HG02885 (cell line): ENCODE measurements at regions not wholly inside any gene's neighbourhood (a gene's known extent, or its start where the extent isn't known, plus 50 kb on each side); places are given as distances from the start of the nearest gene placed in this dataset.
"Not testable (repeated sequence)": the region's sequence is repeated elsewhere in the genome, so short reads cannot be mapped to it uniquely, and the experiment has no call there.

Experiments
- ATAC-seq: cut with Tn5 transposase; IDR thresholded peaks from one replicate; pipeline ENCODE4 v1.9.1; 2021; ENCODE audit warnings: mild to moderate bottlenecking; ENCODE audit not compliant: unreplicated experiment, poor library complexity

DNA sequence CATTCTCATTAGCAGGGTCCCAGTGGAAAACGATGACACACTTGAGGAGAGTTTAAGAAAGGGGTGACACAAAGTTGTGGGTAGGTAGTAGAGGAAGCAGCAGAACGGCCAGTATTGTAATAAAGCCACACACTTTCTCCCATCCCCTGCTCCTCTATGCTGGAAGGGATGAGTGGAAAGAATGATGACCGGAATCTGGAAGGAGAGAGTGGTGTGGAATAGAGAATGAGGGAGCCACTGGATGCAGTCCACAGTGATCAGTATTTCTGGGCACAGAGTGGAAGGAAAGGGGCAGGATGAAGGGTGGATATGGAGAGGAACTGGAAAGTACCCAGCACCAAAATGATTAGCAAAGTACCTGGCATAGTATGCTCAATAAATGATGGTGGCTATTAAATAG, 133.8 kb upstream of the DAB2 start:
- ATAC-seq = no peak

GRCh38 chr5:39555788-39556187, 131.0 kb upstream of the DAB2 start:
- no peak for ATAC-seq

DNA sequence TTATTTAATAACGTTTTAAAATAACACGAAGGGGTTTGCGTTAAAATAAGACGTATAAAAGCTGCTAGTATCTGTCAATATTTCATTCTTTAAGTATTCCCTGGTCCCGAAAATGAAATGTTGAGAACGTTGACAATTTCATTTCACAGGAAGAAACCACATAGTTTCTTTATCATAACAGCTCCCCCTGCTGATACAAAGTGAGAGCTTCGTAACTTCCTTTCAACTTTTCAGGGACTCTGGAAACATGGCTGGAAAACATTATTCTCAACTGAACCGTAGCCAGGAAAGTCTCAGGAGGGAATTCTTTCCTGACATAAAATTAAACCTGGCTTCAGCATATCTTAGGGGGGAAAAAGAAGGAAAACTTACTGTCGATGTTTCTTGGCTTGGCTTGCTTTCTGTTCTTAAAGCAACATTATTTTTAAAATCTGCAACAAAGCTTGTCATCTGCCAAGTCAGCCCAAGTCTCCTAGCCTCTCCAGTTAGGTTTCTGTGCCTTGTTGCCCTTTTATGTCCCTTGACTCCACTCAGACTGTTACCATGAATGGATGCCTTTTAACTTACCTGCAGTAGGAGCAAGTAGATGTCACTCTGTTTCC, 122.9 kb upstream of the DAB2 start:
- no peak for ATAC-seq

- no peak for ATAC-seq
These were observed 120.2 kb upstream of the DAB2 start for GRCh38 chr5:39544941-39545340.

GRCh38 chr5:39543335-39543734, 118.6 kb upstream of the DAB2 start:
- no peak for ATAC-seq

- no peak for ATAC-seq
These were observed 117.9 kb upstream of the DAB2 start for GRCh38 chr5:39542511-39543285.

GRCh38 chr5:39541920-39542319, 117.1 kb upstream of the DAB2 start:
- ATAC-seq = no peak

DNA sequence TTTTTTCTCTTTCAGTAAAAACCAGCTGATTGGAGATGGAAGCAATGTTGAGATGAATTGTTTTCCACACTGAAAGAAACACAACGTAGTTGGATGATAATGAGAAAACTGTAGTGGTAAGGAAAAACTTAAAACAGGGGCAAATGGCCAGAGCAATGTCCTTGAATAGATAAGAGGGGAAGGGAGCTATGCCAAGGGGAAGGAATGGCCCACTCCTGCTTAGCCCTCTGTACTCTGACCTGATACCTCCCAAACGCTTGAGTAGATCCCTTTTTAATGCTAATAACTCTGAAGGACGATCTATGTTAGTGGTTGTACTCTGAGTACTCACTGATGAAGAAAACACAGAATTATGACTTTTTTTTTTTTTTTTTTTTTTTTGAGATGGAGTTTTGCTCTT, 114.7 kb upstream of the DAB2 start:
- ATAC-seq = no peak

DNA sequence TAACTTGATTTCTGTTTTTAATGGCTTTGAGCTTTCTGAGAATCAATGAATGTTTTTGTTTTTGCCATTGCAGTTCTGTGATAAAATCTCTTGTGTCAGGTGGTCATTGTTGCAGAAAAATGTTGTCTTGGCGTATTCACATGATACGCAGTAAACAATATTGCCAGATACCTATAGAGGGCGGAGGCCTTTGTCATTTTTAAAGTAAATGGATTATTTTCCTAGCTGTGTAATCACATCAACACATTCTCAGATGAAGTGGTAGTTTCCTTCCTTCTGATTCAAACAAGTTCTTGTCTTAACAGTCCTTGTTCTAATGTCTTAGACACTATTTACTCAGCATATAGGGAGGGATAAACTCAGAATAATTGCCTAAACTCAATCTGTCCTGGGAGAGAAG, 109.9 kb upstream of the DAB2 start:
- no peak for ATAC-seq

DNA sequence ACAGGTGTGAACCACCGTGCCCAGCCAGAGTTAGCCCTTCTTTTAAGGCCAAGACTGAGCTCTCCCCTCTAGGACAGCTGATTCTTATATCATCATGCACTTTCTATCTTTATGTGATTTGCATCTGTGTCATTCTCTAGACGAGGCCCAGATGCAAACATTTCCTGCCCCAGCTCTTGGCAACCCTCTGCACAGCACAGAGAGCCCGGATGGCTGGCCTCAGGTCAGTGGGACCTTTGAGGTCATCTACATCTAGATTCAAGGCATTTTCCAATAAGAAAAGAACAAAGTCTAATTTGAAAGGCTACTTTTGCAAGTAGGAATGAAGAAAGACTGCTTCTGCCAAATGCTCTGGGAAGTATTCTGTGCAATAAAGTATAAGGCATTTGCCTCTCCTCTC, 109.0 kb upstream of the DAB2 start:
- ATAC-seq = no peak

GRCh38 chr5:39532511-39532910, 107.7 kb upstream of the DAB2 start:
- no peak for ATAC-seq

GRCh38 chr5:39531306-39531705, 106.5 kb upstream of the DAB2 start:
- no peak for ATAC-seq

- ATAC-seq = no peak
These were observed 102.2 kb upstream of the DAB2 start for GRCh38 chr5:39526914-39527477.

- not testable (repeated sequence) for ATAC-seq
These were observed 101.0 kb upstream of the DAB2 start for GRCh38 chr5:39525781-39526180.

DNA sequence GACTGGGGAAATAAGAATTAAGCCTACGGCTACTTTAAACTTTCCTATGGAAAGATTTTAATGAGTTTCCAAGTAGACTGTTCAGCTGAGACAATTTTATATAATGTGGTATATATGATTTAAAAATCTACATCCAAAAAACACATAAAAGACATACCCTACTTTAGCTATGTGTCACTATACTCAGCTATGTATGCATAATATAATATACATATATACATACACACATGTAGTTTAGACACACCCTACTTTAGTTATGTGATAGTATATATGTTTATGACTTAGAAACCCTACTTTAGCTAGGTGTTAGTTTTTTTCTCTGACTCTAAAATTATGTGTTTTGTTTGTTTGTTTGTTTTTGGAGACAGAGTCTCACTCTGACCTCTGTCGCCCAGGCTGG, 100.5 kb upstream of the DAB2 start:
- no peak for ATAC-seq

DNA sequence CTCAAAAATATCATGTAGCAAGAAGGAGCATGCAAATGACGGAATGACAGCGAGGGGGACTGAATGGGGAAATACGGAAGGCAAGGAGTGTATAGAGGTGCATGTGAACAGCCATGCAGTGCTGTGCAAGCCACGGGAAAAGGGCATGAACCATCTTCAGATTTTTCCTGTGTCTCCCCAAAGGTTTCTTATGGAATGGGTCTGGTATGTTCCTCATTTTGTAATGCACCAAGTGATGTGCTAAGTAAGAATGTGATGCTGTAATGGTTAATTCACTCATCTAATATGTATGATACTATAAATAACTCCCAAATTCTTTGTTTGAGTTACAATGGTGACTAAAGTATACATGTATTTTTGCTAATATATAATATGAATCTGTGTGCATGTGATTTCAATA, 99.0 kb upstream of the DAB2 start:
- ATAC-seq = no peak

GRCh38 chr5:39521940-39522590, 97.3 kb upstream of the DAB2 start:
- no peak for ATAC-seq

- no peak for ATAC-seq
These were observed 96.5 kb upstream of the DAB2 start for GRCh38 chr5:39521098-39521860.

DNA sequence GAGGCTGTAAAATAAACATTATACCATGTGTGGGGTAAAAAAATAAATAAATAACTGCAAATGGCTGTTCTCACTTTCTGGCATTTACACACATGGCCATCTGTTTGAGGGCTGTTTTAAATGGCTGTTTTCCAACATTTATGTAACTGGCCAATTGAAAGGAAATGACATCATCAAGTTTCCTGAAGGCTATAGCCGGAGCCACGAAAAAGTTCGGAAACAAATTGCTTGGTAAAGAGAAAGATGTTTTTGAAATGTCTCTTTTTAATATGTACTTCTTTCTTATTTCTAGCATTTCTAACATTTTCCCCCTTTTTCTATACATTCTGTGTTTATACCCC, 95.4 kb upstream of the DAB2 start:
- no peak for ATAC-seq

- no peak for ATAC-seq
These were observed 94.9 kb upstream of the DAB2 start for GRCh38 chr5:39519566-39520231.
